NCI-H1048 (cell line): ENCODE measurements at regions not wholly inside any gene's neighbourhood (a gene's known extent, or its start where the extent isn't known, plus 50 kb on each side); places are given as distances from the start of the nearest gene placed in this dataset.
A peak's percentile ranks its signal among the peaks of the same experiment; 100 is the strongest.
"Not testable (repeated sequence)": the region's sequence is repeated elsewhere in the genome, so short reads cannot be mapped to it uniquely, and the experiment has no call there.

ENCODE experiments used
- DNase-seq: peaks from one replicate; lab custom pipeline; 2025; lab: John Stamatoyannopoulos, UW

DNA sequence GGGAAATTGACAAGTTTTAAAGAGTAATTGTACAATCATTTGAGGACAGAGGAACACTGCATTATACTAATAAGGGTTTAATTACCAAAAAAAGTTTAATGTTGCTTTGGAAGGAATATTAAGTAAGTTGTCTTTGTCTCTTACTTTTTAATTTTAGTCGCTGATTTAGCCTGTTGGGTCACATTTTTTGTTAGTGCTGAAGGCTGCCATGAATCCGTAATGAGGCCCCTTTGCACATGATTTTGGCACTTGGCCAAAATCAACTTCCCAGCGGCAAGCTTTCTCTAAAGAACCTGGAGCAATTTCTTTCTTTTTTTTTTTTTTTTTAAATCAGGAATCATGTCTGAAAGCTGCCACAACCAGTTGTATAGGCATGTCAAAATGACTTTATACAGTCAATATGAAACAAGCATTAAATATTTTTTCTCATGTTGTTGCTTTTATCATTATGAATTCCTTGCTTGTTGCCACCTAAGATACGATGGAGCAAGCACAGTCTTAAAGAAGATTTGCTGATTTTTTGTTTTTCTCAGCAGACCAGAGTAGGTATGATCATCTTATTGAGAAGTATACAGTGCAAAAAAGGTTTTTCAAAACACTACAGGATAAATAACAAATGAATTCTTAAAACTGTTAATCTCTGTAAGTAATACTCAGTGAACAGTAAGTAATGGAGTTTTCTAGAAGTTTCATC, 690.4 kb downstream of the USP25 start:
- DNase-seq = peak; percentile 49

DNA sequence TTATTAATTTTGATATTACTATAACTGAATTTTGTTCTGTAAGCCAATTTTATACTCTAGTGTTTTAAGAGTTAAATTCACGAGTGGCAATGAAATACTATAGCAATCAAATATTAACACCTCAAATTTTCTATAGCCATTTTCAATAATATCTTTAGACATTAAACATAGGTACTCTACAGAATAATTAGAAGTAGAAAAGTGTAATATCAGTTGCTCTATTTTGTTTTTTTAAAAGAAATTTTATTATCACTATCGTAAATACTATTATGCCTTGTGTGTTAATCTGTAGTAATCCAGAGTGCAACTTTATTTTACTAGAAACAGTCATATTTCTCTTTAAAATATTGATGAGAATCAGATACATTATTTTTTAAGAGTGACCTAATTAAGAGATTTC, 691.2 kb downstream of the USP25 start:
- no peak for DNase-seq

DNA sequence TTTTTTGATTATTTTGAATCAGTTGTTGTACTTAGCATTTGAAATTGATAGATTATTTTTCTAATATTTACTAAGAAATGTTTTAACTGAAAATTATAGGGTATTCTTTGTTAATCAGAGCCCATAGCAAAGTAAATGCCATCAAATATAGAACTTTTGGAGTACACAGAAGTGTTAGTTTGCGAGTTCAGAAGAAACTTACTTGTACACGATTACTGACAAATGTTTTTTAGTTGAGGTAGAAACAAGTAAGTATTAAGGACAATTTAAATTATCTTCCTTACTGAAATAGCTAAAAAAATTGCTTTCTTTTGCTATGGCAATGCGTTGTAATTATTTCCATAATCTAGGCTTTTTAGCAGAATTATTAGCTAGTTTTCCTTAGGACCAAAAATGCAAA, 692.2 kb downstream of the USP25 start:
- no peak for DNase-seq

DNA sequence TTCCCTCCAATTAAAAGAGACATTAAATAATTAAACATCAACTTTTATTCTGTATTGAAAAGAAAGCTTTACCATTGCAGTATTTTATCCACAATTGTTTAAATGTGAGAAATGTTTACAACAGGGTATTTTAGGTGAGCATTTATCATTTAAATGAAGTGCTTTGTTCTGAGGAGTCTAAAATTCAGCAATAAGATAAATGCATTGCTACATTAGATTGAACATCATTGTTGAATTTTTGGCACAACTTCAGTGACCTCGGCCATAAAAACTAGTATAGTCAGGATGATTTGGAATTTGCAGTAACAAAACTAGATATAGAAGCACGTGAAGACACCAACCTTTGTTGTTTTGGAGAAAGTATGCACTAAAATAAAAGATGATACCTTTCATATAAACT, 692.9 kb downstream of the USP25 start:
- no peak for DNase-seq

DNA sequence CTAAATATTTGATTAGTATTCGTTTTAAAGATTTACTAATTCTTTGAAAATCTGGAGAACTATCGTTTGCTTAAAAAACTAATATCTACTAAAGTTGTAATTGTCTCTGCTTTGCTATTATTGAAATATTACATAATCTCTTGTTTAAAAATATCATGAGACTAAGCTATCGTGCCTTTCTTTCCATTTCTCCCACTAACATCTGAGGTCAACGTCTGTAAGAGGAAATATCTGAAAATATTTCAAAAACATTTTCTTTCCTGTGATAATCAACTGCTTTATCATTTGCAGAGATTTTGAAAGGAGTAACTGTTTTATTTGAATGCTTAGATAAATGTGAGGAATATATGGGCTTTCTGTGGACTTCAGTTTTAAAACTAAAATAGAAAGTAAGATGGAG, 694.1 kb downstream of the USP25 start:
- DNase-seq = no peak

DNA sequence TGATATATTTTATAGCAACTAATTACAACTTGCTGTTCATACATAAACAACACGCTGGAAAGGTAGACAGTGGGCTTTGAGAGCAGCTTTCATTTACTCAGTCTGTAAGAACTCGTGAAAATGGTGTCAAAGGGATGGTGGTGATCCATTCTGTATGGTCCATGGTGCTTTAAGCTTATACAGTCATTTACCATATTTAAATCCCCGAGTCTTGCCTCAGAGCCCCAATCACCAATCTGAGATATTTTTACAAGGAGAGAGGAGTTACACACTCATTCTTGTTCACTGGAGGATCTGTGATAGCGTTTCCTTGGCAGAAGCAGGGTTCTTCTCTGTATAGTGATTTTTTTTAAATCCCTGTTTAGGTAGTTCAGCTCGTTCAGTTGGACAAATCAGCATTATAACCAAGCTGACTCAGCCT, 694.6 kb downstream of the USP25 start:
- no peak for DNase-seq

DNA sequence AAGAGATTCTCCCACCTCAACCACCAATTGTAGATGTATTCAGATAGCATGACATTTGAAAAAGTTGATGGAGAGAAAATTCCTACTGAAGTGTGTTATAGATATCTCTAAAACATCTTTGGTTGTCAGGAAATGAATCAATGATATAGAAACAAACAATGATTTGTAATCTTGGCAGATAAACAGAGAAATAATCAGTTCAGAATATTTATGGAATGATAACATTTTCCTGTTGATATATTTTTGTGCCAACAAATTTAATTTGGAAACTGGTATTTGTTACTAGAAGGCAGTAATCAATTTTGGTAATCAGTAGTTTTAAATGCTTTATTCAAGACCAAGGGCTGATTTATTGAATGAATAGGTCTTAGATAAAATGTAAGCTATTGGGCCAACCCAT, 695.6 kb downstream of the USP25 start:
- DNase-seq = no peak

DNA sequence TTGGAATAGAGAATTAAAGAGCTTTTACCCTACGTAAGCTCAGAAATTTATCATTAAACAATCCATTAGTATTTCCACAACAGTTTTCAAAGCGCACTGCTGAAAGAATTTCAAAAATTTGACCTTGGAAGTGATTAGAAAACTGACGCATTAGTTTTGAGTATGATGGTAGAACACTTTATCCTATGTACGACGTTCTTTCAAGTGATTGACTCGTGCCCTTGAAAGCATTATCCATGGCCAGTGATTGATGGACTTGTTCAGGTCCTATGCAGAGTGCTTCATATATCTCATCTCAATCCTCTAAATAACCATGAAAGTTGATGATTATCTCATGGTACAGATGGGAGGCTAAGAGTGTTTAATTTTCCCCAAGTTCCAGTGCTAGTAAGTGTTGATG, 697.2 kb downstream of the USP25 start:
- DNase-seq = no peak

DNA sequence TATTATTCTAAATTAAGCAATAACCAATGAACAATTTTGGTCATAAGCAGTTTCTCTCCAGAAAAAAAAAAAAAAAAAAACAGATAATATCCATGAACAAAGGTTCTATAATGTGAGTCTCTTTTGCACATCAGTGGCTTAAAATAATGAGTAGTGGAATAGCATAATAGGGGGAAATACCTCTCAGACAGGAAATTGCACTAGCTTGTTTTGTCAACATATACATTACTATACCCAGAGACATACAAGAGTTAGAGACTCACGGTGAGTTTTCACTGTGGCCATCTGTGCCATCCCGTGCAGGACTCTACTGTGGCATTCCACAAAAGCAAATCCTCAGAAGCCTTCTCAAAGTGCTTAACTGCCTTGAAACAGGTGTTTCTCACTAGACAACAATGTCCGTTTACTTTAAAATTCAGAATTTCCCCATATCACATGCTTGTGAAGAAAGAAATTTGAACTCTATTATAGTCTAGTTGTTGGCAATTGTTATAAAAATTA, 697.9 kb downstream of the USP25 start:
- DNase-seq = no peak

DNA sequence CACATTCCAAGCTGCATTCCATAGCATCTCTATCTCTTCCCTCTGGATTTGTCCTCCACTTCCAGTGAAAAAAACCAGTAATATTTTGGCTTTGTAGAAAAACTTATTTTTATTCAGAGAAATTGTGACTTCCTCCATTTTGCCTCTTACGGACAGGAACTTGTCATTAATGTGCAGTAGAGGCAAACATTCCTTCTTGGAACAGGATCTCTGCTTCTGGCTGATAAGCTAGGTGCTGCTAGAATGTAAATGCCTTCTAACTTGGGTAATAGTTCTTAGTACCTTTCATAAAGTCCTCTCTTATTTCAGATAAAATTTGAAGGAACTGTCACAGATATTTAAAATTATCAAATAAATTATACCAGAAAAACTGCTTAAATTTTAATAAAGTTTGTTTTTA, 707.8 kb downstream of the USP25 start:
- DNase-seq = no peak

DNA sequence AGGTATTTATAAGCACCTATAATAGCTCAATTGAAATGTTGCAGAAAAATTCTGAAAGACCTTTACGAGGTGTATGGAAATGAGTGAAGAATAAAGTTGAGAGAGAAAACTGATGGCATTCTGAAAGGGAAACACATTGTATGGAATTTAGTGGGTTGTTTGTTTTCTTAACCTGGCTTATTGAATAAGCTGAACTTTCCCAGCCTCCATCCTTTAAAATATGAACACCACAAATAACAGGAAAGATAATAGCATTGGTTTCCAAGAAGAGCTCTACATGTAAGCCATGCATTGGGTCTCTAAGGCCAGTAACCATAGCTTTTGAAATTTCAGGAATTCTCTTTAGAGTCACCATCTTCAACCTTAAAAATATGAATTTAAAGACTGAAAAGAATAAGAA, 709.0 kb downstream of the USP25 start:
- DNase-seq = no peak

DNA sequence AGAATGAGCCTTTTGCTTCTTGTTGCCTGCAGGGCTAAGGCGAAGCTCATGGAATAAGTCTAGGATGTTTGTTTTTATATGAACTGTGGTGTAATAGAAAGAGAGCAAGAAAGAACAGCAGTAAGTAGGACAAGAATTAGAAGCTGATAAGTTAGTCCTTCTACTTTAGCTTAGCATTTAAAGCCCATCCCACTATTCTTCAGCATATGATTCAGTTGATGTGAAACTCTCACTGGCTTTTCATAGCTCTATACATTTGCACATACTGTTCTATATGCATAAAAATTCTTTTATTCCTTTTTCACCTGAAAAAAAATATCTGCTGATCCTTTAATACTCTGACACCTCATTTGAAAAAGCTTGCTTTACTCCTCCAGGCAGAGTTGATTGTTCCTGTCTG, 712.0 kb downstream of the USP25 start:
- no peak for DNase-seq

DNA sequence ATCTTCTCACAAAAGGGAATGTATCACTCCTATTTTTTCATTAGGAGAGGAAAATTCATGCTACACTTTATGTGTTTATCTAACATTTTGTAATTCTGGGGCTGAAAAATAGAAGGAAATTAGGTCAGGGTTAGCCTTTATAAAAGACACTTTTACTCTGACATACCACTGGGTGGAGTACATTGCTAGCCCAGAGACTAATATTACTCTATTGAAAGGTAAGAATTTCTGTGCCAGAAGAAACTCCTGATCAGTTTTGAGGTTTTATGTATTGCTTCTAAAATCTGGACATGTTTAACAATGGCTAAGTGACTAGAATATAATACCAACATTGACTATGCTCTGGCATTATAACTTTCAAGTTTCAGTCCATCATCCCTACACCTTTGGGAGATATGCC, 724.6 kb downstream of the USP25 start:
- DNase-seq = no peak

DNA sequence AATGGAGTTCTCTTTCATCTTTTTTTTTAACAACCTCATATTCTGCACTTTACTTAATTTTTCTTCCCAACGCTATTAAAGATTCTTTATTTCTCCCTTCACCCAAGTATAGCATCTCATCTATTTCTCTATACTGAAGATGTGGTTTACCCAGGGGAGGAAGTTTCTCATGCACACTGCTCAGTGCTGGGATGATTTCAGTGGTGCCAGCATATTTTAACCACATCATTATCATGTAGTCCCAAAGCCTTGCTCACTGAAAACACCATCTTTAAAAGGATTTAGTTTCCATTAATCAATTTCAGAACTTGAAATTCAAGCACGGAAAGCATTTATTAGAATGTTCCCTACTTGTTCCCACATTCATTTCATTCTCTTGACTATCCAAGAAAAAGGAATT, 725.7 kb downstream of the USP25 start:
- no peak for DNase-seq

DNA sequence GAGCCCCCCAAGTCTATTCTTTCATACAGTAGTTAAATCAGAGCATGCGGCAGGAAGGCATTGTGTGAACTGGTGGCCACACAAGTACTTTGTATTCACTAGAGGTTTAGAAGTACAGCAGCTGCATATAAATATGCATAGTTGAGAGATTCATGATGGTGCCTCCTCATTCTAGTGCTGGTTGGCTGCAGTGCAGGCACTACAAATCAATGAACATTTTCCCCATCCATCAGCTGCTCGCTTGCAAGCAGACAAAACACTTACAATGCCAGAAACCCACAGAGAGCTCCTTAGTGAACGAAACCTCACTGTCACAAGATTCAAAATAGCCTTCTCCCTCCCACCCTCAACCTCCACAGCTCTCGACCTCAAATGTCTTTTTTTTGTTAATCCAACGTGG, 726.2 kb downstream of the USP25 start:
- DNase-seq = peak; percentile 3

DNA sequence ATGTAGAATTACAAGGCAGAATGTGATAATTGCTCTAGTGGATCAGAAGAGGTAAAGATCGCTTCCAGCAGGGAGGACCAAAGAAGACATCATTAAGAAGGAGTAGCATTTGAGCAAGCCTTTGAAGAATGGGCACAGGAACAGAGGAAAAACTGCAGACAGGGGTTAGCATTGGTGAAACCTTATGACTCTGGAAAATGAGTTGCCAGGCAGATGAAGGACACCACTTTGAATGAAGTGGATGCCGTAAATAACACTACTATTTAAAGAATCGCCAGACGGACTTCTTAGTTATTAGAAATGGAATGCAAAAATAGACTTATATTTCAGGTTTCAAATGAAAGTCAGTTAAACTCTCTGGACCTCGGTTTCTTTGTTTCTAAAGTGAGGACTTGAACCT, 727.7 kb downstream of the USP25 start:
- no peak for DNase-seq

DNA sequence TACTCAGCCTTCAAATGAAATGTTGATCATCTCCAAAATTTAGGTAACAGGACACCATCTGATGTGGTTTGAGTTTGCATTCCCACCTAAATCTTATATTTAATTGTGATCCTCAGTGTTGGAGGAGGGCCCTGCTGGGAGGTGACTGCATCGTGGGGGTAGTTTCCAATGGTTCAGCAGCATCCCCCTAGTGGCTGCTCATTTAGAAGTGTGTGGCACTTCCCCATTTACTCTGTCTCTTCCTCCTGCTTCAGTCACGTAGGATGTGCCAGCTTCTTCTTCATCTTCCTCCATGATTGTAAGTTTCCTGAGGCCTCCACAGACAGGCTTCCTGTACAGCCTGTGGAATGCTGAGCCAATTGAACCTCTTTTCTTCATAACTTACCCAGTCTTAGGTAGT, 731.2 kb downstream of the USP25 start:
- no peak for DNase-seq

DNA sequence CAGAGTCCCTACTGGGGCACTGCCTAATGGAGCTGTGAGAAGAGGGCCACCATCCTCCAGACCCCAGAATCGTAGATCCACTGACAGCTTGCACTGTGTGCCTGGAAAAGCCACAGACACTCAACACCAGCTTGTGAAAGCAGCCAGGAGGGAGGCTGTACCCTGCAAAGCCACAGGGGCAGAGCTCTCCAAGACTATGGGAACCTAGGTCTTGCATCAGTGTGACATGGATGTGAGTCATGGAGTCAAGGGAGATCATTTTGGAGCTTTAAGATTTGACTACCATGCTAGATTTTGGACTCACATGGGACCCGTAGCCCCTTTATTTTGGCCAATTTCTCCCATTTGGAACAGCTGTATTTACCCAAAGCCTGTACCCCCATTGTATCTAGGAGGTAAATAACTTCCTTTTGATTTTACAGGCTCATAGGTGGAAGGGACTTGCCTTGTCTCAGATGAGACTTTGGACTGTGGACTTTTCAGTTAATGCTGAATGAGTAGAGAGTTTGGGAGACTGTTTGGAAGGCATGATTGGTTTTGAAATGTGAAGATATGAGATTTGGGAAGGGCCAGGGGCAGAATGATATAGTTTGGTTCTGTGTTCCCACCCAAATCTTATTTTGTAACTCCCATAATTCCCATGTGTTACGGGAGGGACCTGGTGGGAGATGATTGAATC, 734.6 kb downstream of the USP25 start:
- not testable (repeated sequence) for DNase-seq

DNA sequence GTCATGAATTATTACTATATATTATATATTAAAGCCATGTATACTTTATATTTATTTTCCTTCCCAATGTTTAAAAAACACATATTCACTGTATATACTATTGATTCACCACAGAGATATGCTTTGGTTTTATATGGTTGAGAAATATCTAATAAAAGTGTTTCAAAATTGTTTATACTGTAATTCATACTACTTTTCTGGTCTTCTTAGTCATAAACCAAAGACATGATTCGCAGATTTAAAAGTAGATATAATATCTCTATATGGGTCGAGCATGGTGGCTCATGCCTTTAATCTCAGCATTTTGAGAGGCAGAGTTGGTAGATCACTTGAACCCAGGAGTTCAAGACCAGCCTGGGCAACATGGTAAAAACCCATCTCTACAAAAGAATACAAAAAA, 738.4 kb downstream of the USP25 start:
- DNase-seq = no peak

DNA sequence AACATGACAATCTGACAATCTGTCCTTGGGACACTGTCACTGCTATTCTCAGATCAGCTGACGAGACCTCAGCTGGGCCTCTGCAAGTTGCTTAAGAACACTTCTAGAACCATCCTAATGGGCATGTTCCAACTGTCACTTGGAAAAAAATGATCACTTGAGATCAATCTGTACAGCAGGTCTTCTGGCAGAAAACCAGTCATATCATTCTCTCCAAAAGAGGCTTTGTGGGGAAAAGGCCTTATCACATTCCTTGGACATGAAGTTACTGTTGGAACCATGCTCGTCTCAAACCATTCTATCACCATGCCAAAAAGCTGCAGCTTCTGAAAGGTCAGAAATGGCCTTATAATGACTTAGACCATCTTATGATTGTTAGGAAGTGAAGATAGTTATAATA, 744.2 kb downstream of the USP25 start:
- DNase-seq = no peak

DNA sequence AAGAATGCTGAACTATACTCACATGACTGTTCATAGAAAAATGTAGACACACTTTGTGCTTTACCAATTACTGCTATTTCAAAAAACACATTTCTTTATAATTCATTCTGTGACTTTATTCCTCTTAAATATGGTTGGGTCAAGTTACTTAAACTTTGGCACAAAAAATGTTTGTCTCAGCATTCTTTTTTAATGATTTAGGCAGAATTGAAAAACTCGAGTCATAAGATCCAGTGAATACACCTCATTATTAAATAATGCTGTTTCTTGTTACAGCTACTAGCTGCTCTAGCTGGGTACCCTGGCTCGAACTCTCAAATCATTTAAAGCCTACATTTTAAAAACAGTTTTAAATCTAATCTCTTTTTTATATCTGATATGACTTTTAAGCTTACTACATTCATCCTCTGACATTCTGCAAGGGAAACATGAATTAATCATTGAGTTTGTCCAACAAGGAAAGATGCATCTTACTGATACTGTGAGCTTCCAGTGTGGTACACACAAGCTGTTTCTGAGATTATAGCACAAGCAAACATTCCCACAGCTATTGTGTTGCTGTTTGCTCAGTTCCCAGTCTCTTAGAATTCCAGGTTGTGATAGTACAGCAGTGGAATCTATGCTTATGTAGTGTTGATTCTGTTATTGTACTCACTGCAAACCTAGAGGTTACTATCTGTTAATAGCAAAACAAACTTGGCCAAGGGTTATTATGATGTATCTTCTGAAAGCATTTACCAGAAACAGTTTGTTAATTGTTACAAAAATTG, 746.5 kb downstream of the USP25 start:
- DNase-seq = no peak

DNA sequence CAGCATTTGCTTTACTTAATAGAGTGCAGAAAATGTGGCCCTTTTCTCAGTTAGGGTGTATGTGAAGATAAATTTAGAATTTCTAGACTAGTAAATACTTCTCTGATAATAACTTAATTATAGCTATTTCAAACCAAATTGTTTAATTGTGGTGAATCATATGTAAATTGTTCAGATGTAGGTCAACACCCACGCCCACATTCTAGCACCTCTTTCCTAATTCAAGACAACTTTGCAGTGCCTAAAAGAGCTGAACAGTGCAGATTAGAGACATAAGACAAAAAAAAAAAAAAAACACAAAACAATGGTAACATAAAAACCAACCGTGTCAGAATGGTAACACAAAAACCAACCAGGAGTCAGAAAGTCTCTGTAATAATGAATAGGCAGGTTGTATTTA, 758.3 kb downstream of the USP25 start:
- DNase-seq = no peak

DNA sequence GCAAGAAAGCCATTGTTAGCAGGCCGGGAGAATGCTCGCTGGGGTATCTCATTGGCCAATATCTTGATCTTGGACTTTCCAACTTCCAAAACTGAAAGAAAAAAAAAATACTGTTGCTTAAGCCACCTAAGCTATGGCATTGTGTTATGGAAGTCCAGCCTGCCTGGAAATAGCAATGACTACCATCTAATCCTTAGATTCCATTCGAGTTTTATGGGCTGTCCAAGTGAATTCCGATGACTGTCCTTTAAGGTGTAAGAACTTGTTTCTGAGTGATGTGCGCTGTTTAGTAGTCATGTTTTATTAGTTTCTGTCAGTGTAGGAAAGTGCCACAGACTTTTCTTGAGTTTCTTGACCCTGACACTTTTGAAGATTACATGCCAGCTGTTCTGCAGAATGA, 762.6 kb downstream of the USP25 start:
- DNase-seq = no peak
